GM23338 (cell line): ENCODE measurements at regions not wholly inside any gene's neighbourhood (a gene's known extent, or its start where the extent isn't known, plus 50 kb on each side); places are given as distances from the start of the nearest gene placed in this dataset.

ENCODE experiments used
- ATAC-seq: fragments of 200-7000 bp; cut with Tn5 transposase; 3 replicates; pipeline ENCODE4 v1.9.1; 2020
- DNase-seq: peaks from one replicate; pipeline ENCODE4 v3.0.0-alpha.2; 2015; ENCODE audit warnings: low spot score
- H2AFZ ChIP-seq: fragments of 200-600 bp; sonication (generic); 2 replicates; pipeline ENCODE4 v1.8.0; 2016; ENCODE audit warnings: antibody characterized with exemption, mild to moderate bottlenecking, moderate library complexity
- H3F3A ChIP-seq: fragments of 200-600 bp; sonication (generic); replicated peaks from 2 replicates; pipeline ENCODE4 v1.8.0; 2017; ENCODE audit warnings: antibody characterized with exemption, mixed run types, low read depth
- H3K27ac ChIP-seq: fragments of 200-600 bp; sonication (generic); 2 replicates; pipeline ENCODE4 v1.6.1; 2016; ENCODE audit warnings: low read depth
- H3K27me3 ChIP-seq: fragments of 200-600 bp; sonication (generic); 2 replicates; pipeline ENCODE4 v1.8.0; 2016; ENCODE audit warnings: mild to moderate bottlenecking, mixed run types, moderate library complexity; ENCODE audit not compliant: insufficient read depth
- H3K36me3 ChIP-seq: fragments of 200-600 bp; sonication (generic); 2 replicates; pipeline ENCODE4 v1.8.0; 2016; ENCODE audit warnings: mild to moderate bottlenecking; ENCODE audit not compliant: insufficient read depth
- H3K4me1 ChIP-seq: fragments of 200-600 bp; sonication (generic); 2 replicates; pipeline ENCODE4 v1.8.0; 2016; ENCODE audit warnings: mild to moderate bottlenecking, moderate library complexity; ENCODE audit not compliant: insufficient read depth
- H3K4me2 ChIP-seq: fragments of 200-600 bp; sonication (generic); 2 replicates; pipeline ENCODE4 v1.7.1; 2017; ENCODE audit warnings: mixed run types
- H3K4me3 ChIP-seq: fragments of 200-600 bp; sonication (generic); 2 replicates; pipeline ENCODE4 v1.6.1; 2016; ENCODE audit warnings: mixed run types
- H3K79me2 ChIP-seq: fragments of 200-600 bp; sonication (generic); replicated peaks from 2 replicates; pipeline ENCODE4 v1.8.0; 2017; ENCODE audit warnings: mild to moderate bottlenecking; ENCODE audit not compliant: insufficient read depth
- H3K9me2 ChIP-seq: fragments of 200-600 bp; sonication (generic); 2 replicates; pipeline ENCODE4 v1.8.0; 2017; ENCODE audit not compliant: insufficient read depth
- H4K20me1 ChIP-seq: fragments of 200-600 bp; sonication (generic); replicated peaks from 2 replicates; pipeline ENCODE4 v1.8.0; 2017; ENCODE audit warnings: mild to moderate bottlenecking; ENCODE audit not compliant: insufficient read depth
- H3K27ac Mint-ChIP-seq: 2 replicates; pipeline ENCODE4 v1.8.0; 2020; ENCODE audit warnings: inconsistent platforms, mild to moderate bottlenecking, moderate library complexity, mixed read lengths
- H3K27me3 Mint-ChIP-seq: 3 replicates; pipeline ENCODE4 v1.8.0; 2022; ENCODE audit warnings: low read depth, mild to moderate bottlenecking, moderate library complexity, mixed read lengths, inconsistent platforms; ENCODE audit not compliant: insufficient read depth, poor library complexity
- H3K36me3 Mint-ChIP-seq: 3 replicates; pipeline ENCODE4 v1.8.0; 2021; ENCODE audit warnings: low read depth, mild to moderate bottlenecking, inconsistent platforms, moderate library complexity, mixed read lengths
- H3K4me1 Mint-ChIP-seq: 3 replicates; pipeline ENCODE4 v1.8.0; 2020; ENCODE audit warnings: mild to moderate bottlenecking, inconsistent platforms, mixed read lengths
- H3K4me3 Mint-ChIP-seq: 3 replicates; pipeline ENCODE4 v1.8.0; 2021; ENCODE audit warnings: moderate library complexity, mild to moderate bottlenecking, inconsistent platforms, mixed read lengths
- H3K9me3 Mint-ChIP-seq: 3 replicates; pipeline ENCODE4 v1.8.0; 2020; ENCODE audit warnings: moderate library complexity, mild to moderate bottlenecking, inconsistent platforms, mixed read lengths
- CTCF ChIP-seq, 2 experiments: fragments of 200-600 bp in 1 of 2; sonication (generic) in 1 of 2; conservative IDR thresholded peaks; 2 replicates each; pipeline versions ENCODE4 v1.5.1 to v1.6.1; 2016 to 2017; ENCODE audit warnings: antibody characterized with exemption in 2 of 2, low read depth in 2 of 2, mild to moderate bottlenecking in 2 of 2, moderate library complexity in 1 of 2
- ETS1 ChIP-seq: IDR thresholded peaks from 2 replicates; pipeline ENCODE4 v1.6.1; 2016; ENCODE audit warnings: antibody characterized with exemption
- EZH2 ChIP-seq: fragments of 200-600 bp; sonication (generic); IDR thresholded peaks from one replicate; pipeline ENCODE4 v1.8.0; 2017; ENCODE audit warnings: antibody characterized with exemption, mild to moderate bottlenecking, low read depth; ENCODE audit not compliant: unreplicated experiment
- EZH2phosphoT487 ChIP-seq: fragments of 200-600 bp; sonication (generic); IDR thresholded peaks from one replicate; pipeline ENCODE4 v1.8.1; 2018; ENCODE audit warnings: antibody characterized with exemption; ENCODE audit not compliant: unreplicated experiment
- JUNB ChIP-seq: IDR thresholded peaks from one replicate; pipeline ENCODE4 v1.6.1; 2016; ENCODE audit warnings: antibody characterized with exemption; ENCODE audit not compliant: unreplicated experiment
- NANOG ChIP-seq: IDR thresholded peaks from 2 replicates; pipeline ENCODE4 v1.6.1; 2016; ENCODE audit warnings: antibody characterized with exemption, borderline replicate concordance
- POLR2AphosphoS5 ChIP-seq: IDR thresholded peaks from 2 replicates; pipeline ENCODE4 v1.6.1; 2016; ENCODE audit warnings: antibody characterized with exemption, low read depth
- REST ChIP-seq: IDR thresholded peaks from one replicate; pipeline ENCODE4 v1.6.1; 2018; ENCODE audit warnings: antibody characterized with exemption; ENCODE audit not compliant: unreplicated experiment
- STAT1 ChIP-seq: IDR thresholded peaks from one replicate; pipeline ENCODE4 v1.6.1; 2016; ENCODE audit warnings: antibody characterized with exemption; ENCODE audit not compliant: unreplicated experiment
- ZNF114 ChIP-seq: fragments of 250-450 bp; sonication (Bioruptor Pico); IDR thresholded peaks from 2 replicates; pipeline ENCODE4 v1.5.0; 2020; ENCODE audit warnings: mild to moderate bottlenecking, moderate library complexity
- ZNF331 ChIP-seq: fragments of 250-450 bp; sonication (Bioruptor Pico); IDR thresholded peaks from 2 replicates; pipeline ENCODE4 v1.5.0; 2020; ENCODE audit warnings: low read depth, mild to moderate bottlenecking, moderate library complexity

GRCh38 chr2:2867397-2867979 is 510.1 kb downstream of the EIPR1 start:
- Histone ChIP-seq H3K27me3 (no peaks in the 10 kb centered on the region), H3K4me3 (no peak overlapping the region), H4K20me1 (no peaks in the 10 kb centered on the region), H3K79me2 (no peaks in the 10 kb centered on the region), H3K36me3 (no peaks in the 10 kb centered on the region), H3K4me1 (no peaks in the 10 kb centered on the region), H3K4me2 (no peak overlapping the region), H3F3A (no peaks in the 10 kb centered on the region), H3K9me2 (no peaks in the 10 kb centered on the region), H3K27ac (no peak overlapping the region), H2AFZ (no peak overlapping the region)
- no peak overlapping the region for H3K27ac Mint-ChIP-seq
- ATAC-seq (no peak), DNase-seq (no peak)
- TF ChIP-seq POLR2AphosphoS5 (no peak), ETS1 (no peak), ZNF331 (no peak), CTCF (conservative IDR thresholded peaks at IDR 0.05; ENCODE audit: low read depth in 2 of 2) (no peak), REST (no peak), STAT1 (no peak), JUNB (no peak), NANOG (no peak)
- H3K27me3 Mint-ChIP-seq: peaks cover 12% of the 10 kb centered on the region
- H3K4me3 Mint-ChIP-seq: no peak overlapping the region
- peaks cover 14% of the 10 kb centered on the region; the same call in 1 of the 3 replicates for H3K9me3 Mint-ChIP-seq
- H3K4me1 Mint-ChIP-seq: no peaks in the 10 kb centered on the region
- H3K36me3 Mint-ChIP-seq: no peaks in the 10 kb centered on the region

- no peaks in the 10 kb centered on the region for H3K4me1 ChIP-seq
- DNase-seq (no peak), ATAC-seq (no peak)
- H3K9me2 ChIP-seq: no peaks in the 10 kb centered on the region
- no peaks in the 10 kb centered on the region for H3F3A ChIP-seq
- no peaks in the 10 kb centered on the region for H3K36me3 ChIP-seq
- no peaks in the 10 kb centered on the region for H3K27me3 ChIP-seq
- H3K4me1 Mint-ChIP-seq: no peaks in the 10 kb centered on the region
- peaks cover 14% of the 10 kb centered on the region; the same call in 1 of the 3 replicates for H3K9me3 Mint-ChIP-seq
- H3K4me3 Mint-ChIP-seq: no peak overlapping the region
- no peak overlapping the region for H3K4me2 ChIP-seq
- H3K27ac ChIP-seq: no peak overlapping the region
- H3K79me2 ChIP-seq: no peaks in the 10 kb centered on the region
- no peak overlapping the region for H3K4me3 ChIP-seq
- peaks cover 11% of the 10 kb centered on the region for H3K27me3 Mint-ChIP-seq
- no peaks in the 10 kb centered on the region for H3K36me3 Mint-ChIP-seq
- H4K20me1 ChIP-seq: no peaks in the 10 kb centered on the region
- no peak overlapping the region for H2AFZ ChIP-seq
- no peak overlapping the region for H3K27ac Mint-ChIP-seq
- TF ChIP-seq EZH2: no peak
- TF ChIP-seq REST: no peak
- TF ChIP-seq NANOG: no peak
- no peak for TF ChIP-seq EZH2phosphoT487
- no peak for TF ChIP-seq ZNF114 (CRISPR knock-in tag)
- no peak for TF ChIP-seq ETS1
- no peak for TF ChIP-seq STAT1
Measured at GRCh38 chr2:2866459-2866858, 511.2 kb downstream of the EIPR1 start.
